Smooth muscle cell (in vitro differentiated cells): ENCODE measurements at regions not wholly inside any gene's neighbourhood (a gene's known extent, or its start where the extent isn't known, plus 50 kb on each side); places are given as distances from the start of the nearest gene placed in this dataset.

Experiments used
- DNase-seq: peaks from one replicate; lab custom pipeline; 2025; ENCODE audit not compliant: unreplicated experiment; lab: John Stamatoyannopoulos, UW
- H2AFZ ChIP-seq: fragments of 200-600 bp; sonication (generic); 2 replicates; pipeline ENCODE4 v1.6.0; 2016; ENCODE audit warnings: antibody characterized with exemption, low read depth, mild to moderate bottlenecking
- H3F3A ChIP-seq: fragments of 200-600 bp; sonication (generic); 2 replicates; pipeline ENCODE4 v1.6.0; 2017; ENCODE audit warnings: antibody characterized with exemption, low read depth
- H3K27ac ChIP-seq: fragments of 200-600 bp; sonication (generic); 2 replicates; pipeline ENCODE4 v1.5.1; 2016; ENCODE audit warnings: low read depth, mild to moderate bottlenecking
- H3K27me3 ChIP-seq: fragments of 200-600 bp; sonication (generic); 2 replicates; pipeline ENCODE4 v1.6.1; 2016; ENCODE audit warnings: low read depth, mild to moderate bottlenecking
- H3K36me3 ChIP-seq: fragments of 200-600 bp; sonication (generic); 2 replicates; pipeline ENCODE4 v1.5.1; 2016; ENCODE audit warnings: low read depth
- H3K4me1 ChIP-seq: fragments of 200-600 bp; sonication (generic); 2 replicates; pipeline ENCODE4 v1.5.1; 2016; ENCODE audit warnings: low read depth
- H3K4me2 ChIP-seq: fragments of 200-600 bp; sonication (generic); 2 replicates; pipeline ENCODE4 v1.6.0; 2016; ENCODE audit warnings: mild to moderate bottlenecking
- H3K4me3 ChIP-seq: fragments of 200-600 bp; sonication (generic); 2 replicates; pipeline ENCODE4 v1.5.1; 2016; ENCODE audit warnings: mild to moderate bottlenecking
- H3K79me2 ChIP-seq: fragments of 200-600 bp; sonication (generic); 2 replicates; pipeline ENCODE4 v1.6.0; 2016; ENCODE audit warnings: low read depth, mild to moderate bottlenecking
- H3K9ac ChIP-seq: fragments of 200-600 bp; sonication (generic); 2 replicates; pipeline ENCODE4 v1.6.0; 2016; ENCODE audit warnings: low read depth
- H3K9me3 ChIP-seq: fragments of 200-600 bp; sonication (generic); replicated peaks from 2 replicates; pipeline ENCODE4 v1.5.1; 2016; ENCODE audit warnings: low read depth
- H4K20me1 ChIP-seq: fragments of 200-600 bp; sonication (generic); 2 replicates; pipeline ENCODE4 v1.6.0; 2016; ENCODE audit warnings: low read depth
- WGBS: methylation state at CpG from one replicate; pipeline ENCODE4 v1.1.7; 2016; ENCODE audit warnings: low lambda C conversion rate; 5-methylcytosine and 5-hydroxymethylcytosine counted together
- TF ChIP-seq, protein P1 (sequence below): fragments of 200-600 bp; sonication (generic); IDR thresholded peaks from 2 replicates; pipeline ENCODE4 v1.5.1; 2017; ENCODE audit warnings: borderline replicate concordance, mild to moderate bottlenecking, antibody characterized with exemption; ENCODE audit not compliant: insufficient read depth, poor library complexity, severe bottlenecking

DNA sequence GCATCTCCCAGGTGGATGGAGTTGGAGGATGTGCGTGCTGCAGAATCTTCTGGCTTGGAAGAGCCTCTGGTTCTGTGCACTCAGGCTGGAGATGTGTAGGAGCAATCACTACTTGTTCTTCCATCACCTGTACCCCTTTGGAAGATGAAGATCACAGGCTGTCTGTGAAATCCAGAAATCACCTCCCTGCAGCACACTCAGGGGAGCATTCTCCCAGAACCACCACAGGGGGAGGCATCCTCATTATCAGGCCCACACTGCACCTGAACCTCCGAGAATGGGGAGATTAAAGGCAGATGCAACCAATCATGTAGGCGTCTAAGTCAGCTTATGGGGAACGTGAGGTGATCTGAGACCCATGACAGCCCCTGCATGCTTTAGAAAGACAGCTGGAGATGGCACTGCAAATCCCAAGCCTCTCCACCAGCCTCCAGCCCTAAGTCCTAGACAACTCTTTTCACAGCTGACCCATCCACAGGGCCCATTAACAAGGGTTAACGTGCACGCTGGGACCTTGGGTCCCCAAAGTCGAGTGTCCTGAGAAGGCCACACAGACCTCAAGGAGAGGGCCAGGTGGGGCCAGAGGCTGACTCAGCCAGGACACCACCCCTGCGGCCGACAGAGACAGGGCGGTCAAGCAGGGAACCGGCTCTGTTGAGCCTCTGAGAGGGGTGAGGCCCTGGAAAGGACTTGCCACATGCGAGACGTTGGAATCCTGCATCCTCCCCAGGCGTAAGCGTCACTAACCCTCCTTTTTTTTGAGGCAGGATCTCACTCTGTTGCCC is 314.9 kb downstream of the EIPR1 start:
- H4K20me1 ChIP-seq = no peaks in the 10 kb centered on the region
- 92% methylated on average over 15 of the region's 15 CpGs for WGBS
- H3K4me2 ChIP-seq = no peak overlapping the region
- H2AFZ ChIP-seq = no peak overlapping the region
- no peaks in the 10 kb centered on the region for H3K27me3 ChIP-seq
- TF ChIP-seq, protein P1, sequence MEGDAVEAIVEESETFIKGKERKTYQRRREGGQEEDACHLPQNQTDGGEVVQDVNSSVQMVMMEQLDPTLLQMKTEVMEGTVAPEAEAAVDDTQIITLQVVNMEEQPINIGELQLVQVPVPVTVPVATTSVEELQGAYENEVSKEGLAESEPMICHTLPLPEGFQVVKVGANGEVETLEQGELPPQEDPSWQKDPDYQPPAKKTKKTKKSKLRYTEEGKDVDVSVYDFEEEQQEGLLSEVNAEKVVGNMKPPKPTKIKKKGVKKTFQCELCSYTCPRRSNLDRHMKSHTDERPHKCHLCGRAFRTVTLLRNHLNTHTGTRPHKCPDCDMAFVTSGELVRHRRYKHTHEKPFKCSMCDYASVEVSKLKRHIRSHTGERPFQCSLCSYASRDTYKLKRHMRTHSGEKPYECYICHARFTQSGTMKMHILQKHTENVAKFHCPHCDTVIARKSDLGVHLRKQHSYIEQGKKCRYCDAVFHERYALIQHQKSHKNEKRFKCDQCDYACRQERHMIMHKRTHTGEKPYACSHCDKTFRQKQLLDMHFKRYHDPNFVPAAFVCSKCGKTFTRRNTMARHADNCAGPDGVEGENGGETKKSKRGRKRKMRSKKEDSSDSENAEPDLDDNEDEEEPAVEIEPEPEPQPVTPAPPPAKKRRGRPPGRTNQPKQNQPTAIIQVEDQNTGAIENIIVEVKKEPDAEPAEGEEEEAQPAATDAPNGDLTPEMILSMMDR = no peak
- no peaks in the 10 kb centered on the region for H3K9me3 ChIP-seq
- H3K79me2 ChIP-seq = no peaks in the 10 kb centered on the region
- H3K4me1 ChIP-seq = no peaks in the 10 kb centered on the region
- DNase-seq = no peak
- H3K4me3 ChIP-seq = no peak overlapping the region
- H3K27ac ChIP-seq = no peak overlapping the region
- no peak overlapping the region for H3K9ac ChIP-seq
- H3F3A ChIP-seq = no peaks in the 10 kb centered on the region
- H3K36me3 ChIP-seq = no peaks in the 10 kb centered on the region

DNA sequence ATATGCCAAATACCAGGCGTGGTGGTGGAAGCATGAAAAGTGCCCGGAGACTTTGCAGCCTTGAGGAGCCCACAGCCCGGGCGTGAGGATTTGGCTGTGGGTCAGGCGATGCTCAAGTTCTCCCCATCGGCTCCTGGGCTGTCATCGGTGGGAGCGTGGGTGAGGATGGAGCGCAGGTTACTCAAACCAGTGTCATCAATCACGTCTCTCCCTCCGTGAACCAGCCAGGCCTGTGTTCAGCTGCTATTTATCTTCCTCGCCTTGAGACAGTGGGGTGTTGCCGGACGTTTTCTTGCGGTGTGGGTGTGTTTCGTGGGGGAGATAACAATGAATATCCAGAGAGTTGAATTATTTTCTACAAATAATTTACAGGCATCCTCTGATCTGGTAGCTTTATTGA is 317.6 kb downstream of the EIPR1 start:
- Histone ChIP-seq H3K27me3 (no peaks in the 10 kb centered on the region), H3K4me1 (no peaks in the 10 kb centered on the region), H3K9ac (no peak overlapping the region), H3K79me2 (no peaks in the 10 kb centered on the region), H3K27ac (no peak overlapping the region), H3K36me3 (no peaks in the 10 kb centered on the region), H3K4me3 (no peak overlapping the region), H4K20me1 (no peaks in the 10 kb centered on the region), H3K9me3 (no peaks in the 10 kb centered on the region), H2AFZ (no peak overlapping the region), H3F3A (no peaks in the 10 kb centered on the region), H3K4me2 (no peak overlapping the region)
- DNase-seq = no peak
- WGBS = 78% methylated on average over 16 of the region's 16 CpGs
- TF ChIP-seq, protein P1 = no peak

DNA sequence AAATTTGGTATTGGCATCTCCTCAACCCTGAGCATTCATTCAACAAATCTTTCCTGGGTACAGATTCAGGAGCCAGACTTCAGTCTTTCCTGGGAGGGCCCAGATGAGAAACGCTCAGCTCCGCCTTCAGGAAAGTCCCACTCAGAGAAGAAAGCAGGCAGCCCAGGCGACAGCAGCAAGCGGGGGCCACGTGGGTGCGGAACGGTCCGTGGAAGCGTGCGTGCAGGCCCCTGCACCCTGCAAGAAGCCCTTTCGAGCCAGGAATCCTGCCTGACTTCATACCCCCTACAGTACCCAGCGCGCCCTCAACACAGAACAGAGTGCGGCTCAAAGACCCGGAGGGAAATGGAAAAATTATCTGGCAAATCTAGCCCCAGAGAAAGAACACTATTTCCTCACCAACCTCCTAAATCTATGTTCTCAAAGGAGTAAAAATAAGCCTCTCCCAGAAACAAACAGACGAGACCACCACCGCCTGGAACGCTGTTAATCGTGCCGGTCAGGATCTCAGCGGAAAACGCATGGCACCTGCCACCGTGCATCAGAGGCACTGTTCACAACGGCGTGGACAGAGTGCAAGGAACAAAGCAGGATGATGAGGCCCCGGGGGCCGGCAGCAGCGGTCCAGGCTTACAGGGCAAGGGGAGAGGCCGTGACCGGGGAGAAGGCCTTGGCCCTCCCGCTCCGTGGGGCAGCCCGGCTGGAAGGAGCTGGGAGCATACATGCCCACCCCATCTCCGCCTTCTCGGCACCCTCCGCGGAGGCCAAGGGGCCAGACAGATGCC is 318.3 kb downstream of the EIPR1 start:
- Histone ChIP-seq H3K27me3 (no peaks in the 10 kb centered on the region), H4K20me1 (no peaks in the 10 kb centered on the region), H3K27ac (no peak overlapping the region), H3K4me2 (no peak overlapping the region), H3K36me3 (no peaks in the 10 kb centered on the region), H3K9me3 (no peaks in the 10 kb centered on the region), H3K79me2 (no peaks in the 10 kb centered on the region), H3F3A (no peaks in the 10 kb centered on the region), H3K4me3 (no peak overlapping the region), H3K9ac (no peak overlapping the region), H3K4me1 (no peaks in the 10 kb centered on the region), H2AFZ (no peak overlapping the region)
- WGBS = 91% methylated on average over 37 of the region's 37 CpGs
- TF ChIP-seq, protein P1 = no peak
- DNase-seq = no peak

DNA sequence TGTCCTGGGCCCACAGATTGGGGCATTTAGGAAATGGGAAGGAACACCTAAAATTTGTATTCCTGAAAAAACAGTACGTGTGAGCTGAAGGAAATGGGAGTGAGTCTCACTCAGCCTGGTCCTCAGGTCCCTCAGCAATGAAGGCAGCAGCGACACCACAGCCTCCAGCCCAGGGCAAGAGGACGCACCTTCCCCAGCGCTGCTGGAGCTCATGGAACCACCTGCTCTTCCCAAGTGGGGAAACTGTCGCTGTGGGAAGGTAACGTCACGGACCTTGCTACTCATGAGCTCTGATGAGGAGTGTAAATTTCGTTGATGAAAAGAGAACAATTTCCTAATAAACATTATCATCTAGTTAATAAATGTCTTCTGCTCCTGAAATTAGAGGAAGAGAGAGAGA is 323.6 kb downstream of the EIPR1 start:
- Histone ChIP-seq H3K79me2 (no peaks in the 10 kb centered on the region), H3K4me2 (no peak overlapping the region), H3K9ac (no peak overlapping the region), H2AFZ (no peak overlapping the region), H3K4me1 (no peaks in the 10 kb centered on the region), H3K27me3 (no peaks in the 10 kb centered on the region), H3F3A (no peaks in the 10 kb centered on the region), H4K20me1 (no peaks in the 10 kb centered on the region), H3K4me3 (no peak overlapping the region), H3K9me3 (no peaks in the 10 kb centered on the region), H3K27ac (no peak overlapping the region), H3K36me3 (no peaks in the 10 kb centered on the region)
- DNase-seq = no peak
- WGBS = 92% methylated on average over 8 of the region's 8 CpGs
- TF ChIP-seq, protein P1 = no peak
